Epithelial cell of esophagus (primary cell): ENCODE measurements at regions not wholly inside any gene's neighbourhood (a gene's known extent, or its start where the extent isn't known, plus 50 kb on each side); places are given as distances from the start of the nearest gene placed in this dataset.

ENCODE experiments used
- DNase-seq: peaks from one replicate; pipeline ENCODE4 v3.0.0; 2010; ENCODE audit warnings: low read depth
- H3K4me3 ChIP-seq: 2 replicates; pipeline ENCODE4 v1.5.1; 2011; ENCODE audit warnings: mild to moderate bottlenecking, low read length, control low read depth
- TF ChIP-seq, protein P1 (sequence below): IDR thresholded peaks from 2 replicates; pipeline ENCODE4 v1.5.1; 2011; ENCODE audit warnings: low read depth, mild to moderate bottlenecking, low read length, control low read depth, inconsistent platforms; ENCODE audit not compliant: insufficient read depth; ENCODE audit errors: missing control alignments

GRCh38 chr1:203969846-203970245 lies 103.1 kb upstream of the SOX13 start:
- TF ChIP-seq, protein P1, sequence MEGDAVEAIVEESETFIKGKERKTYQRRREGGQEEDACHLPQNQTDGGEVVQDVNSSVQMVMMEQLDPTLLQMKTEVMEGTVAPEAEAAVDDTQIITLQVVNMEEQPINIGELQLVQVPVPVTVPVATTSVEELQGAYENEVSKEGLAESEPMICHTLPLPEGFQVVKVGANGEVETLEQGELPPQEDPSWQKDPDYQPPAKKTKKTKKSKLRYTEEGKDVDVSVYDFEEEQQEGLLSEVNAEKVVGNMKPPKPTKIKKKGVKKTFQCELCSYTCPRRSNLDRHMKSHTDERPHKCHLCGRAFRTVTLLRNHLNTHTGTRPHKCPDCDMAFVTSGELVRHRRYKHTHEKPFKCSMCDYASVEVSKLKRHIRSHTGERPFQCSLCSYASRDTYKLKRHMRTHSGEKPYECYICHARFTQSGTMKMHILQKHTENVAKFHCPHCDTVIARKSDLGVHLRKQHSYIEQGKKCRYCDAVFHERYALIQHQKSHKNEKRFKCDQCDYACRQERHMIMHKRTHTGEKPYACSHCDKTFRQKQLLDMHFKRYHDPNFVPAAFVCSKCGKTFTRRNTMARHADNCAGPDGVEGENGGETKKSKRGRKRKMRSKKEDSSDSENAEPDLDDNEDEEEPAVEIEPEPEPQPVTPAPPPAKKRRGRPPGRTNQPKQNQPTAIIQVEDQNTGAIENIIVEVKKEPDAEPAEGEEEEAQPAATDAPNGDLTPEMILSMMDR = no peak
- H3K4me3 ChIP-seq = no peak overlapping the region
- no peak for DNase-seq

DNA sequence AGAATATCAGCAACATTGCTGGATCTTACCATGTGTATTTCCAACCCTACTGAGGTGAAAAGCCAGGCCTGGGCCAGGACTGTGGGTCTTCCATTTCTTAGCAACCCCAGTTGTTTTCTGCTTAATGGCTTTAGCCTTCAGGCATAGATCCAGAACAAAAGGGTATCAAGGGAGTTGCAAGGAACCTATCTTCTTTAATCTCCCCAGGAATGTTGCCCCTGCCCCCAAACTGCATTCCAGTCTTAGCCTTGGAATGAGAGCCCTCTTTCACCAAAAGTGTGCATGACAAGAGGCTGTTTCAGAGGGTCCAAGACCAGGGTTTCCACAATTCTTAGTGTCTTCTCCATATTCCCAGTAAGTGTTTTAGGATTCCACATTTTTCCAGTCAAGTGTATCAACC lies 87.9 kb upstream of the SOX13 start:
- H3K4me3 ChIP-seq = no peak overlapping the region
- TF ChIP-seq, protein P1 = no peak
- no peak for DNase-seq

DNA sequence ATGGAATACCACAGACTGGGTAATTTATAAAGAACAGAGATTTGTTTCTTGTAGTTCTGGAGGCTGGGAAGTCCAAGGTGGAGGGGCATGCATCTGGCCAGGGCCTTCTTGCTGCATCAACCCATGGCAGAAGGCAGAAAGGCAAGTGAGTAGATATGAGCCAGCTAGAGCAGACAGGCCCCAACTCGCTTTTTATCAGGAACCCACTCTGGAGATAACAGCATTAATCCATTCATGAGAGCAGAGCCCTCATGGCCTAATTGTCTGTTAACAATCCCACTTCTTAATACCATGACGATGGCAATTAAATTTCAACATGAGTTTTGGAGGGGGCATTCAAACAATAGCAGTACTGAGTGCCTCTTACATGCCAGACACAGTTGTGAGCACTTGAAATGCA lies 87.2 kb upstream of the SOX13 start:
- DNase-seq = no peak
- TF ChIP-seq, protein P1 = no peak
- H3K4me3 ChIP-seq = no peak overlapping the region

DNA sequence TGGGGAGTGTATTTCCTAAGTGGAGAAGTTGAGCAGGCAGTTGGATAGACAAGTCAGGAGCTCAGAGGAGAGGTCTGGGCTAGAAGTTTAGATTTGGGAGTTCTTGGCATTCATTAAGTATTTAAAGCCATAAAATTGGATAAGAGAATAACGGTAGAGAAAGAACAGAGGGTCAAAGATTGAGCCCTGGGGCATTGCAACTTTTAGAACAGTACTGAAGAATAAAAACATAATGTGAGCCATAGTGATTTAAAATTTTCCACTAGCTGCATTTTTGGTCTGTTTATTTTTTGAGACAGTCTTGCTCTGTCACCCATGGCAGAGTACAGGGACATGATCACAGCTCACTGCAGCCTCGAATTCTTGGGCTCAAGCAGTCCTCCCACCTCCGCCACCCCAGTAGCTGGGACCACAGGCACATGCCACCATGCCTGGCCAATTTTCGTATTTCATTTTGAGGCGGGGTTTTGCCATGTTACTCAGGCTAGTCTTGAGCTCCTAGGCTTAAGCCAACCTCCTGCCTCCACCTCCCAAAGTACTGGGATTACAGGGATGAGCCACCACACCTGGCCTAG lies 85.9 kb upstream of the SOX13 start:
- H3K4me3 ChIP-seq = no peak overlapping the region
- TF ChIP-seq, protein P1 = no peak
- no peak for DNase-seq

GRCh38 chr1:203990118-203990517 lies 82.8 kb upstream of the SOX13 start:
- no peak for DNase-seq
- no peak overlapping the region for H3K4me3 ChIP-seq
- TF ChIP-seq, protein P1 = no peak

GRCh38 chr1:203992440-203992839 lies 80.5 kb upstream of the SOX13 start:
- DNase-seq = no peak
- TF ChIP-seq, protein P1 = no peak
- H3K4me3 ChIP-seq = no peak overlapping the region

- no peak for DNase-seq
- H3K4me3 ChIP-seq = no peak overlapping the region
- TF ChIP-seq, protein P1 = no peak
Observed at GRCh38 chr1:203993256-203993655, 79.7 kb upstream of the SOX13 start.
